M059J (cell line): ENCODE measurements at regions not wholly inside any gene's neighbourhood (a gene's known extent, or its start where the extent isn't known, plus 50 kb on each side); places are given as distances from the start of the nearest gene placed in this dataset.

Source experiments
- DNase-seq: peaks from one replicate; pipeline ENCODE4 v3.0.0-alpha.2; 2012; ENCODE audit warnings: low read depth

DNA sequence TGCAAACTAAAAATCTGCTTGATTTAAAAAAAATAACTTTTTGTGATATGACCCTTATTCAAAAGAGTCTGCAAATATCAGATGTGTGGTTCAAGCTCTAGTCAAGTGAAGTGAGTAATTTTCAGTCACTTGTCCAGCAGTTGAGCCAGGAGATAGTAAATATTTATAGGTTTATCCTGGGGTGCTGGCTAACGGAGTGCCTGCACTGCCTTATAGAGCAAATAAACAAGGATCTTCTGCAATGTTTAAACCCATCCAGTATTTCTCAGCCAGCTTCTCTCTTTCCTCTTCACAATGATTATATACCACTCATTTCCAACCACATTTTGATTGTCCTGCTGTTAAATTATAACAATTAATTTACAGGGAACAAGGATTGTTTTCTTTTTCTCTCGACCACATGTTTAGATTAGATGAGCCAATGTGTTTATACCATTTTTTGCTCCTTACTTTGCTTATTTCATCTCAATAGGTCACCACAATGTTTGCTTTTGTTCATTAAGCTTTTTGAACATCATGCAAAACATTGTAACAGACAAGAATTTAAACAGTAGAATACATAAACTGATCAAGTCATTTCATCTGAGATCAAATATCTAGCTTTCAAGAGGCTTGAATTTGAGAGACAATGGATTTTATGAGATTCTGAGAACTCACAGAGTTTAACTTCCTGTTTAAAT, 60.3 kb upstream of the GREM2 start:
- DNase-seq: peak; percentile 46

- DNase-seq: peak; percentile 26
Measured at GRCh38 chr1:240667351-240667750, 55.4 kb upstream of the GREM2 start.

DNA sequence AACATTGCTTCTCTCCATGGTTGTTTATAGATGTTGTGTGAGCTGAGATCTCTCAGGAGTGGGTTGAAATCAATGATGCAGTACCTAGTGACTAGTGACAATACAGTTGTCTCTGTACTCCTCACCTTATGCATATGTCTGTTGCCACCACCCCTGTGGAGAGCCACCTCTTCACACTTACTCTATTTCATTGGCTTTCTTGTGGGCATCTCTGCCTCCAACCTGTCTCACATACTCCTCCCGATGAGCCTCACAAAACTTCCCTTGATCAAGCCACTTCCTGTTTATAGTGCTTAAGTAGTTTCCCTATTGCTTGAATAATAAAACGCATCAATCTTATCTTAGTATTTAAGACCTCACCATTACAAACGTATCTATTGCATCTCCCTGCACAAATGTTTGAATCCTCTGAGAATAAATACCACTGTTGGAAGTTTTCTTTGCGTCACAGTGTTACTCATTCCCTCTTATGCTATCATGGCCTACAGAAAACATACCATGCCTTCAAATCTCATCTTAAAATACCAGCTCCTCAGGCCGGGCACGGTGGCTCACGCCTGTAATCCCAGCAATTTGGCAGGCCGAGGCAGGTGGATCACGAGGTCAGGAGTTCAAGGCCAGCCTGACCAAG, 54.7 kb upstream of the GREM2 start:
- peak; percentile 38 for DNase-seq

DNA sequence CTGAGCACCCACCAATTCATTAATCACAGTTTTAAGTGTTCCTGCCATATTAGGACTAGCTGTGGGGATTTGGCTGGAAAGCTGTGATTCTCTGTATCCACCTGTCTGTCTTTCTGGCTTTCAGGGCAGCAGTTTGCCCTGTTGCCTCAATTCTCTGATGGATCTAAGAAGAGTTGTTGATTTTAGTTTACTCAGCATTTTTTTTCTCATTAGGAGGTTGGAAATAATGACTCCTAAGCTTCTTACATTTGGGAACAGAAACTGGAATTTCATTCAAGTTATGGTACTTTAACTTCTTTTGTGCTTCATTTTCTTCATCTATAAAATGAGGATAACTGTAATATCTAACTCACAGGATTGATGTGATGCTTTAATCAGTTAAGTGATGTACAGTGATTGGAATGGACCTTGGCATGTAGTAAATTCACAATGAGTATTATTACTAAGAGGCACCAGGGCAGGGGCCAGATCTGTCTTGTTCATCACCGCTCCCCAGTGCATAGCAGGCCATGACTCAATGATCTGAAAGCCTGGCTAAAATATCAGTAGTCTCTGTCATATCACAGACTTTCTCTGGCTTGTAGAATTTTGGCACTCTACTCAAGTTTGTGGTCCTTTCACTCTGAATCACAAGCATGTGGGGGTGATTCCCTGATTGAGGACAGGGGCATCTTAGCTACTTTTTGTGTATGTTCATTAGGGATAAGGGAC, 51.4 kb upstream of the GREM2 start:
- DNase-seq: peak; percentile 64
